ENCODE measurements at regions not wholly inside any gene's neighbourhood (a gene's known extent, or its start where the extent isn't known, plus 50 kb on each side); places are given as distances from the start of the nearest gene placed in this dataset.

GRCh38 chr12:111056618-111057521 lies 136.5 kb upstream of the MYL2 start:
- TF ChIP-seq CTCF (IDR thresholded peaks at IDR 0.05) (no peak), POLR2A (IDR thresholded peaks at IDR 0.05) (no peak), EP300 (IDR thresholded peaks at IDR 0.05) (no peak)
